Adrenal gland (tissue), 9 donors: ENCODE measurements at regions not wholly inside any gene's neighbourhood (a gene's known extent, or its start where the extent isn't known, plus 50 kb on each side); places are given as distances from the start of the nearest gene placed in this dataset.

ENCODE experiments used
- DNase-seq, 7 donors: peaks; one replicate each; pipeline ENCODE4 v3.0.0-alpha.2; 2019 to 2020
- H3K27ac ChIP-seq, 5 donors: fragments of 200-600 bp; sonication (generic) in 4 of 5; 1 replicate in 3 of 5; 2 replicates in 2 of 5; pipeline versions ENCODE4 v1.5.1 to v1.8.0; 2016 to 2020; ENCODE audit warnings: mild to moderate bottlenecking in 1 of 5
- H3K27me3 ChIP-seq: fragments of 200-600 bp; 2 replicates; pipeline ENCODE4 v1.8.0; 2021
- H3K36me3 ChIP-seq, 2 donors: fragments of 200-600 bp; replicated peaks in 1 of 2; 1 replicate in 1 of 2; 2 replicates in 1 of 2; pipeline versions ENCODE4 v1.5.1 to v1.8.0; 2018 to 2022
- H3K4me1 ChIP-seq, 2 donors: fragments of 200-600 bp; replicated peaks in 1 of 2; 1 replicate in 1 of 2; 2 replicates in 1 of 2; pipeline versions ENCODE4 v1.5.1 to v1.8.0; 2018 to 2021
- H3K4me3 ChIP-seq, 4 donors: fragments of 200-600 bp; sonication (generic) in 3 of 4; one replicate each; pipeline ENCODE4 v1.5.1; 2016 to 2018
- H3K9me3 ChIP-seq, 3 donors: fragments of 200-600 bp; sonication (generic) in 1 of 3; replicated peaks in 1 of 3; 1 replicate in 2 of 3; 2 replicates in 1 of 3; pipeline versions ENCODE4 v1.5.1 to v1.8.0; 2016 to 2021
- CTCF ChIP-seq, 6 experiments: fragments of 450-650 bp in 4 of 6; fragments of 200-600 bp in 2 of 6; sonication (generic) in 1 of 6; IDR thresholded peaks; 1 replicate in 5 of 6; 2 replicates in 1 of 6; pipeline versions ENCODE4 v1.5.1 to v1.8.0; 2016 to 2021; ENCODE audit warnings: antibody characterized with exemption in 6 of 6, mild to moderate bottlenecking in 2 of 6, moderate library complexity in 1 of 6
- POLR2A ChIP-seq, 2 donors: fragments of 450-650 bp; IDR thresholded peaks; one replicate each; pipeline ENCODE4 v1.6.1; 2017; ENCODE audit warnings: antibody characterized with exemption in 2 of 2, mild to moderate bottlenecking in 2 of 2, moderate library complexity in 1 of 2
- WGBS, 4 donors: extraction: QIAGEN DNeasy Blood & Tissue Kit in 2 of 4; methylation state at CpG; one replicate each; pipeline versions ENCODE4 v1.1.5 to v1.1.7; 2013 to 2017; 5-methylcytosine and 5-hydroxymethylcytosine counted together
- intact Hi-C, 2 donors: fragments of 100-400 bp; cut with DNase I; formaldehyde crosslinking; loops; one replicate each; pipeline versions ENCODE4 v1.14.1 to v1.15.0; 2022 to 2023
- donor health status: healthy with polysubstance abuse.
- donor health status: Bipolar disorder and iron deficiency.
- donor health status: DM: yes; HTN: yes; CAD: no.
- donor health status: DM: no; HTN: no; CAD: no.
- donor health status: DM: no; HTN: no; CAD: no.

DNA sequence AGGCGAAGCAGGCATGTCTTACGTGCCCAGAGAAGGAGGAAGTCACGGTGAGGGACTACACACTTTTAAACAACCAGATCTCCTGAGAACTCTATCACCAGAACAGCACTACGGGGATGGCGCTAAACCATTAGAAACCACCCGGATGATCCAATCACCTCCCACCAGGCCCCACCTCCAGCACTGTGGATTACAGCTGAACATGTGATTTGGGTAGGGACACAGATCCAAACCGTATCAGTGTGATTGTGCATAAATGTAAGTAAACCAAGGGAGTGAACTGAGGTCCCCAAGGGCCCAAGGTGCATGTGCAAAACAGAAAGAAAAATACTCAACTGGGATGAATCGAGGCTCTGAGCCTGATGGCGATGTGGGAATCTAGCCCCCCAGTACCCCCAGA lies 134.2 kb downstream of the DICER1 start:
- no peak for DNase-seq

GRCh38 chr14:95021588-95021987 lies 135.7 kb downstream of the DICER1 start:
- DNase-seq = no peak
- no peak for TF ChIP-seq POLR2A (IDR thresholded peaks at IDR 0.05)
- TF ChIP-seq CTCF (IDR thresholded peaks at IDR 0.05) = no peak
- WGBS, 4 donors = 90 to 95% (median 93%) methylated on average over 2 of the region's 2 CpGs
- Histone ChIP-seq H3K36me3 (no peaks in the 10 kb centered on the region), H3K9me3 (no peaks in the 10 kb centered on the region), H3K27me3 (no peaks in the 10 kb centered on the region), H3K4me1 (no peaks in the 10 kb centered on the region), H3K27ac (no peak overlapping the region), H3K4me3 (no peak overlapping the region)
- intact Hi-C loops = no loop called here

More for the DNA sequence above, 134.2 kb downstream of the DICER1 start:
- no peaks in the 10 kb centered on the region for H3K4me1 ChIP-seq
- intact Hi-C loops = no loop called here
- no peak overlapping the region for H3K4me3 ChIP-seq
- no peaks in the 10 kb centered on the region for H3K36me3 ChIP-seq
- no peak overlapping the region for H3K27ac ChIP-seq
- no peak for TF ChIP-seq POLR2A (IDR thresholded peaks at IDR 0.05)
- no peak for TF ChIP-seq CTCF (IDR thresholded peaks at IDR 0.05)
- no peaks in the 10 kb centered on the region for H3K27me3 ChIP-seq
- 80 to 92% (median 83%) methylated on average over 7 to 9 of the region's 9 CpGs for WGBS, 4 donors
- H3K9me3 ChIP-seq = no peaks in the 10 kb centered on the region

DNA sequence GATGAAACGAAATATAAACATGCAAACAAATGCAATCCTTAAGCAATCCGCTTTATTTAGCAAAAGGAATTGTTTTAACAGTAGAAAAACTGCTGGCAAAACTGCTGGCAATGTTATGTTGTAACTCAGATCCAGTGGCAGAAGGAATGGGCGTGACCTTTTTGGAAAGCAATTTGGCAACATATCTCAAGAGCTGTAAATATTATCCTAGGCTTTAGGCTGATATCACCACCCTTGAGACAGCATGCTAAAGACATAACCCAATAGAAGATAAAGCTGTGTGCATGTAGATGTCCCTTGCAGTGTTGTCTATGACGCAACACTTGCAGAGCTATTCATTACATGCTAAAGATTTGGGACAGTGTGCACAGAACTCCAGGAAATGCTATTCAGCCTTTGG lies 138.5 kb downstream of the DICER1 start:
- intact Hi-C loops = no loop called here
- TF ChIP-seq POLR2A (IDR thresholded peaks at IDR 0.05) (no peak), CTCF (IDR thresholded peaks at IDR 0.05) (no peak)

DNA sequence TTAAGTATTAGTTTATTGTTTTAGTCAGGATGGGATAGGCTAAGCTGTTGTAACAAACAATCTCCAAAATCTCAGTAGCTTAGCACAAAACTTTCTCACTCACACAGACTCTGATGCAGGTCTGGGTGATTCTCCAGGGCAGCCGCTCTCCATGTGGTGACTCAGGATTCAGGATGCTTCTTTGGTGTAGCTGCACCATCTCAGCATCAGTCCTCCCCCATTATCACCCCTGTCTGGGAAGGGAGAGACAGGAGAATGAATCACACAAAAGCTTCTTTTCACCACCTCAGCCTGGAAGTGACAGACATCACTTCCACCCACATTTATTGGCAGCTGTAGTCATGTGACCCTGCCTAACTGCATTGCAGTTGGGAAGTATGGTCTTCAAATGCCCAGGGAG lies 142.3 kb downstream of the DICER1 start:
- H3K4me3 ChIP-seq = no peak overlapping the region
- H3K36me3 ChIP-seq = no peaks in the 10 kb centered on the region
- no peaks in the 10 kb centered on the region for H3K27me3 ChIP-seq
- H3K9me3 ChIP-seq = no peaks in the 10 kb centered on the region
- intact Hi-C loops = no loop called here
- TF ChIP-seq POLR2A (IDR thresholded peaks at IDR 0.05) (no peak), CTCF (IDR thresholded peaks at IDR 0.05) (no peak)
- 44 to 100% (median 98%) methylated on average over 1 of the region's 1 CpG for WGBS, 4 donors
- DNase-seq = no peak
- no peaks in the 10 kb centered on the region for H3K4me1 ChIP-seq
- H3K27ac ChIP-seq = no peak overlapping the region

More for the DNA sequence above, 138.5 kb downstream of the DICER1 start:
- H3K27ac ChIP-seq = no peak overlapping the region
- 56 to 70% (median 70%) methylated on average over 4 of the region's 4 CpGs for WGBS, 4 donors
- no peaks in the 10 kb centered on the region for H3K9me3 ChIP-seq
- no peaks in the 10 kb centered on the region for H3K27me3 ChIP-seq
- DNase-seq = peak in 1 of 7 donors; percentile 6
- no peaks in the 10 kb centered on the region for H3K36me3 ChIP-seq
- no peak overlapping the region for H3K4me3 ChIP-seq
- H3K4me1 ChIP-seq = no peaks in the 10 kb centered on the region
